ENCODE measurements at regions not wholly inside any gene's neighbourhood (a gene's known extent, or its start where the extent isn't known, plus 50 kb on each side); places are given as distances from the start of the nearest gene placed in this dataset.

GRCh38 chr5:21140987-21141386 is 1153.0 kb upstream of the CDH18 start:
- Histone ChIP-seq H3K27me3 (replicated peaks; ENCODE audit: insufficient read depth, low read depth, low read length, poor library complexity) (no peaks in the 10 kb centered on the region), H3K4me3 (ENCODE audit: low read depth, low read length, poor library complexity, severe bottlenecking) (no peak overlapping the region), H3K9me3 (ENCODE audit: low read depth, low read length, poor library complexity, severe bottlenecking) (no peaks in the 10 kb centered on the region), H3K27ac (ENCODE audit: low read depth, low read length, poor library complexity, severe bottlenecking) (no peak overlapping the region), H3K36me3 (ENCODE audit: insufficient read depth, low read length, poor library complexity, severe bottlenecking) (no peaks in the 10 kb centered on the region), H3K4me1 (ENCODE audit: insufficient read depth, low read length, poor library complexity, severe bottlenecking) (no peaks in the 10 kb centered on the region)
- CTCF ChIA-PET: no interaction called here
- TF ChIP-seq CTCF (conservative IDR thresholded peaks at IDR 0.05; ENCODE audit: low read depth, low read length): no peak
- no peak for TF ChIP-seq EZH2 (IDR thresholded peaks at IDR 0.05; ENCODE audit: borderline replicate concordance, low read depth, low read length, poor library complexity, severe bottlenecking)
- BruUV-seq (replicated peaks): no TSS peak
- DNase-seq (ENCODE audit: low spot score): no peak
- POLR2A ChIA-PET (ENCODE audit: low non-redundant PET): no interaction called here
- intact Hi-C loops (cut with micrococcal nuclease; ENCODE audit: unreplicated experiment): no loop called here

GRCh38 chr5:21126236-21126635 is 1138.2 kb upstream of the CDH18 start:
- H3K4me1 ChIP-seq (ENCODE audit: insufficient read depth, low read length, poor library complexity, severe bottlenecking): peaks cover 3% of the 10 kb centered on the region
- H3K36me3 ChIP-seq (ENCODE audit: insufficient read depth, low read length, poor library complexity, severe bottlenecking): no peaks in the 10 kb centered on the region
- POLR2A ChIA-PET (ENCODE audit: low non-redundant PET): no interaction called here
- H3K27ac ChIP-seq (ENCODE audit: low read depth, low read length, poor library complexity, severe bottlenecking): no peak overlapping the region
- no TSS peak for BruUV-seq (replicated peaks)
- no peak for TF ChIP-seq EZH2 (IDR thresholded peaks at IDR 0.05; ENCODE audit: borderline replicate concordance, low read depth, low read length, poor library complexity, severe bottlenecking)
- no peak for TF ChIP-seq CTCF (conservative IDR thresholded peaks at IDR 0.05; ENCODE audit: low read depth, low read length)
- H3K4me3 ChIP-seq (ENCODE audit: low read depth, low read length, poor library complexity, severe bottlenecking): no peak overlapping the region
- no peaks in the 10 kb centered on the region for H3K9me3 ChIP-seq (ENCODE audit: low read depth, low read length, poor library complexity, severe bottlenecking)
- H3K27me3 ChIP-seq (replicated peaks; ENCODE audit: insufficient read depth, low read depth, low read length, poor library complexity): no peaks in the 10 kb centered on the region
- intact Hi-C loops (cut with micrococcal nuclease; ENCODE audit: unreplicated experiment): no loop called here
- no peak for DNase-seq (ENCODE audit: low spot score)
- CTCF ChIA-PET: no interaction called here

- H3K4me3 ChIP-seq (ENCODE audit: low read depth, low read length, poor library complexity, severe bottlenecking): no peak overlapping the region
- DNase-seq (ENCODE audit: low spot score): peak; percentile 75
- no peaks in the 10 kb centered on the region for H3K36me3 ChIP-seq (ENCODE audit: insufficient read depth, low read length, poor library complexity, severe bottlenecking)
- TF ChIP-seq CTCF (conservative IDR thresholded peaks at IDR 0.05; ENCODE audit: low read depth, low read length) (no peak), EZH2 (IDR thresholded peaks at IDR 0.05; ENCODE audit: borderline replicate concordance, low read depth, low read length, poor library complexity, severe bottlenecking) (no peak)
- peaks cover 3% of the 10 kb centered on the region for H3K4me1 ChIP-seq (ENCODE audit: insufficient read depth, low read length, poor library complexity, severe bottlenecking)
- ChIA-PET CTCF (no interaction called here), POLR2A (ENCODE audit: low non-redundant PET) (no interaction called here)
- no peaks in the 10 kb centered on the region for H3K27me3 ChIP-seq (replicated peaks; ENCODE audit: insufficient read depth, low read depth, low read length, poor library complexity)
- no peak overlapping the region for H3K27ac ChIP-seq (ENCODE audit: low read depth, low read length, poor library complexity, severe bottlenecking)
- H3K9me3 ChIP-seq (ENCODE audit: low read depth, low read length, poor library complexity, severe bottlenecking): no peaks in the 10 kb centered on the region
- no TSS peak for BruUV-seq (replicated peaks)
- intact Hi-C loops (cut with micrococcal nuclease; ENCODE audit: unreplicated experiment): no loop called here
Measured at GRCh38 chr5:21125238-21125983, 1137.4 kb upstream of the CDH18 start.

All from A673 (cell line).